Cardiac muscle cell (in vitro differentiated cells and primary cell): ENCODE measurements at regions not wholly inside any gene's neighbourhood (a gene's known extent, or its start where the extent isn't known, plus 50 kb on each side); places are given as distances from the start of the nearest gene placed in this dataset.
"Not testable (repeated sequence)": the region's sequence is repeated elsewhere in the genome, so short reads cannot be mapped to it uniquely, and the experiment has no call there.

ENCODE experiments used
- DNase-seq, 2 donors: peaks; one replicate each; pipeline versions ENCODE4 v3.0.0 to v3.0.0-alpha.2; 2010 to 2017; ENCODE audit warnings: low read depth in 1 of 2, low spot score in 1 of 2
- H3K27ac ChIP-seq: fragments of 200-600 bp; sonication (generic); 2 replicates; pipeline ENCODE4 v1.5.1; 2016
- H3K27me3 ChIP-seq: fragments of 200-600 bp; sonication (generic); 2 replicates; pipeline ENCODE4 v1.6.0; 2016; ENCODE audit warnings: control low read depth
- H3K36me3 ChIP-seq: fragments of 200-600 bp; sonication (generic); 2 replicates; pipeline ENCODE4 v1.5.1; 2016; ENCODE audit warnings: control low read depth
- H3K4me1 ChIP-seq: fragments of 200-600 bp; sonication (generic); 2 replicates; pipeline ENCODE4 v1.8.1; 2017; ENCODE audit warnings: low read depth, mild to moderate bottlenecking, mixed run types
- H3K4me3 ChIP-seq: fragments of 200-600 bp; sonication (generic); 2 replicates; pipeline ENCODE4 v1.5.1; 2016; ENCODE audit warnings: mild to moderate bottlenecking
- H3K9me3 ChIP-seq: fragments of 200-600 bp; sonication (generic); 2 replicates; pipeline ENCODE4 v1.5.1; 2017; ENCODE audit warnings: low read depth, mild to moderate bottlenecking, control low read depth
- CTCF ChIP-seq: IDR thresholded peaks from 2 replicates; pipeline ENCODE4 v1.5.1; 2012; ENCODE audit warnings: low read depth, mild to moderate bottlenecking, low read length

- no peaks in the 10 kb centered on the region for H3K27me3 ChIP-seq
- H3K36me3 ChIP-seq = no peaks in the 10 kb centered on the region
- DNase-seq = no peak
- no peak overlapping the region for H3K4me3 ChIP-seq
- H3K4me1 ChIP-seq = no peaks in the 10 kb centered on the region
- H3K9me3 ChIP-seq = no peaks in the 10 kb centered on the region
- no peak for TF ChIP-seq CTCF
- H3K27ac ChIP-seq = no peak overlapping the region
Measured at GRCh38 chr3:8343058-8343457, 158.6 kb upstream of the LMCD1 start.

GRCh38 chr3:8345398-8345797 is 156.2 kb upstream of the LMCD1 start:
- no peak for TF ChIP-seq CTCF
- no peak overlapping the region for H3K4me3 ChIP-seq
- no peaks in the 10 kb centered on the region for H3K27me3 ChIP-seq
- H3K27ac ChIP-seq = no peak overlapping the region
- H3K36me3 ChIP-seq = no peaks in the 10 kb centered on the region
- H3K9me3 ChIP-seq = no peaks in the 10 kb centered on the region
- DNase-seq = no peak
- H3K4me1 ChIP-seq = no peaks in the 10 kb centered on the region

- no peaks in the 10 kb centered on the region for H3K36me3 ChIP-seq
- no peak for TF ChIP-seq CTCF
- no peak overlapping the region for H3K27ac ChIP-seq
Measured at GRCh38 chr3:8348076-8348475, 153.5 kb upstream of the LMCD1 start.

GRCh38 chr3:8352475-8352874 is 149.1 kb upstream of the LMCD1 start:
- Histone ChIP-seq H3K36me3 (no peaks in the 10 kb centered on the region), H3K27me3 (no peaks in the 10 kb centered on the region), H3K4me3 (no peak overlapping the region), H3K9me3 (no peaks in the 10 kb centered on the region), H3K27ac (no peak overlapping the region), H3K4me1 (no peaks in the 10 kb centered on the region)
- no peak for TF ChIP-seq CTCF
- DNase-seq = no peak

More at GRCh38 chr3:8348076-8348475, 153.5 kb upstream of the LMCD1 start:
- DNase-seq = no peak
- Histone ChIP-seq H3K27me3 (no peaks in the 10 kb centered on the region), H3K4me3 (no peak overlapping the region), H3K9me3 (no peaks in the 10 kb centered on the region), H3K4me1 (no peaks in the 10 kb centered on the region)

- Histone ChIP-seq H3K4me3 (no peak overlapping the region), H3K27me3 (no peaks in the 10 kb centered on the region), H3K4me1 (no peaks in the 10 kb centered on the region), H3K27ac (no peak overlapping the region), H3K36me3 (no peaks in the 10 kb centered on the region), H3K9me3 (no peaks in the 10 kb centered on the region)
- no peak for TF ChIP-seq CTCF
- DNase-seq = no peak
Measured at GRCh38 chr3:8353364-8353763, 148.3 kb upstream of the LMCD1 start.

GRCh38 chr3:8355346-8355745 is 146.3 kb upstream of the LMCD1 start:
- H3K4me1 ChIP-seq = no peaks in the 10 kb centered on the region
- no peak overlapping the region for H3K27ac ChIP-seq
- DNase-seq = no peak
- TF ChIP-seq CTCF = no peak
- H3K36me3 ChIP-seq = no peaks in the 10 kb centered on the region
- H3K9me3 ChIP-seq = no peaks in the 10 kb centered on the region
- no peaks in the 10 kb centered on the region for H3K27me3 ChIP-seq
- H3K4me3 ChIP-seq = no peak overlapping the region

GRCh38 chr3:8356066-8356465 is 145.6 kb upstream of the LMCD1 start:
- not testable (repeated sequence) for H3K27me3 ChIP-seq, DNase-seq, H3K36me3 ChIP-seq, H3K9me3 ChIP-seq, H3K4me3 ChIP-seq, H3K4me1 ChIP-seq, H3K27ac ChIP-seq
